GM23338 (cell line): ENCODE measurements at regions not wholly inside any gene's neighbourhood (a gene's known extent, or its start where the extent isn't known, plus 50 kb on each side); places are given as distances from the start of the nearest gene placed in this dataset.

ENCODE experiments used
- CREB1 ChIP-seq: fragments of 250-450 bp; sonication (Bioruptor Pico); IDR thresholded peaks from 2 replicates; pipeline ENCODE4 v1.5.0; 2020; ENCODE audit warnings: low read depth, mild to moderate bottlenecking, moderate library complexity
- CTCF ChIP-seq, 2 experiments: fragments of 200-600 bp in 1 of 2; sonication (generic) in 1 of 2; conservative IDR thresholded peaks; 2 replicates each; pipeline versions ENCODE4 v1.5.1 to v1.6.1; 2016 to 2017; ENCODE audit warnings: antibody characterized with exemption in 2 of 2, low read depth in 2 of 2, mild to moderate bottlenecking in 2 of 2, moderate library complexity in 1 of 2
- EZH2 ChIP-seq: fragments of 200-600 bp; sonication (generic); IDR thresholded peaks from one replicate; pipeline ENCODE4 v1.8.0; 2017; ENCODE audit warnings: antibody characterized with exemption, mild to moderate bottlenecking, low read depth; ENCODE audit not compliant: unreplicated experiment
- EZH2phosphoT487 ChIP-seq: fragments of 200-600 bp; sonication (generic); IDR thresholded peaks from one replicate; pipeline ENCODE4 v1.8.1; 2018; ENCODE audit warnings: antibody characterized with exemption; ENCODE audit not compliant: unreplicated experiment
- JUNB ChIP-seq: IDR thresholded peaks from one replicate; pipeline ENCODE4 v1.6.1; 2016; ENCODE audit warnings: antibody characterized with exemption; ENCODE audit not compliant: unreplicated experiment
- NANOG ChIP-seq: IDR thresholded peaks from 2 replicates; pipeline ENCODE4 v1.6.1; 2016; ENCODE audit warnings: antibody characterized with exemption, borderline replicate concordance
- POLR2AphosphoS5 ChIP-seq: IDR thresholded peaks from 2 replicates; pipeline ENCODE4 v1.6.1; 2016; ENCODE audit warnings: antibody characterized with exemption, low read depth
- REST ChIP-seq: IDR thresholded peaks from one replicate; pipeline ENCODE4 v1.6.1; 2018; ENCODE audit warnings: antibody characterized with exemption; ENCODE audit not compliant: unreplicated experiment
- STAT1 ChIP-seq: IDR thresholded peaks from one replicate; pipeline ENCODE4 v1.6.1; 2016; ENCODE audit warnings: antibody characterized with exemption; ENCODE audit not compliant: unreplicated experiment
- ZNF114 ChIP-seq: fragments of 250-450 bp; sonication (Bioruptor Pico); IDR thresholded peaks from 2 replicates; pipeline ENCODE4 v1.5.0; 2020; ENCODE audit warnings: mild to moderate bottlenecking, moderate library complexity
- ZNF331 ChIP-seq: fragments of 250-450 bp; sonication (Bioruptor Pico); IDR thresholded peaks from 2 replicates; pipeline ENCODE4 v1.5.0; 2020; ENCODE audit warnings: low read depth, mild to moderate bottlenecking, moderate library complexity
- ZNF462 ChIP-seq: fragments of 250-450 bp; sonication (Bioruptor Pico); IDR thresholded peaks from 2 replicates; pipeline ENCODE4 v1.5.0; 2020; ENCODE audit warnings: mild to moderate bottlenecking, moderate library complexity

- TF ChIP-seq CTCF (conservative IDR thresholded peaks at IDR 0.05; ENCODE audit: low read depth in 2 of 2): no peak
- no peak for TF ChIP-seq POLR2AphosphoS5
- TF ChIP-seq REST: no peak
- no peak for TF ChIP-seq EZH2phosphoT487
- TF ChIP-seq JUNB: no peak
- no peak for TF ChIP-seq ZNF114 (CRISPR knock-in tag)
- TF ChIP-seq CREB1 (CRISPR knock-in tag): no peak
- TF ChIP-seq EZH2: no peak
- no peak for TF ChIP-seq NANOG
- TF ChIP-seq ZNF462 (CRISPR knock-in tag): no peak
- TF ChIP-seq STAT1: no peak
- TF ChIP-seq ZNF331 (CRISPR knock-in tag): no peak
Measured at GRCh38 chr17:79491006-79491405, 119.8 kb downstream of the RBFOX3 start.
